H1 (cell line): ENCODE measurements at regions not wholly inside any gene's neighbourhood (a gene's known extent, or its start where the extent isn't known, plus 50 kb on each side); places are given as distances from the start of the nearest gene placed in this dataset.

ENCODE experiments used
- CTCF ChIA-PET: fragments of 300-600 bp; sonication (Branson Sonifier 250); formaldehyde crosslinking; loops from one replicate; lab custom pipeline; 2021; ENCODE audit not compliant: partially characterized antibody; lab: Charles Lee
- POLR2A ChIA-PET: fragments of 300-600 bp; sonication (Branson Sonifier 250); formaldehyde crosslinking; loops from one replicate; lab custom pipeline; 2021; ENCODE audit warnings: inconsistent platforms; ENCODE audit not compliant: partially characterized antibody; lab: Charles Lee
- DNase-seq, 2 experiments: peaks; one replicate each; pipeline versions ENCODE4 v3.0.0 to v3.0.0-alpha.2; 2010 to 2022; ENCODE audit warnings: low spot score in 2 of 2, low read depth in 1 of 2, mixed read lengths in 1 of 2
- FAIRE-seq: peaks from 2 replicates; lab custom pipeline; 2011; peaks lifted over from hg19 to GRCh38; lab: Jason Lieb, UNC
- H2AFZ ChIP-seq: 2 replicates; pipeline ENCODE4 v1.8.1; 2012; ENCODE audit warnings: low read length, inconsistent platforms
- H2AK5ac ChIP-seq: 2 replicates; pipeline ENCODE4 v1.6.1; 2013; ENCODE audit warnings: low read depth, low read length
- H2BK120ac ChIP-seq: replicated peaks from 2 replicates; pipeline ENCODE3; 2013; ENCODE audit warnings: low read depth, low read length, inconsistent platforms
- H2BK12ac ChIP-seq: 2 replicates; pipeline ENCODE4 v1.6.1; 2013; ENCODE audit warnings: low read depth, low read length
- H2BK15ac ChIP-seq: 2 replicates; pipeline ENCODE4 v1.6.1; 2013; ENCODE audit warnings: low read length
- H2BK20ac ChIP-seq: 2 replicates; pipeline ENCODE4 v1.6.1; 2013; ENCODE audit warnings: low read length
- H2BK5ac ChIP-seq: 2 replicates; pipeline ENCODE4 v1.6.1; 2013; ENCODE audit warnings: low read depth, low read length
- H3K14ac ChIP-seq: 2 replicates; pipeline ENCODE4 v1.6.1; 2013; ENCODE audit warnings: inconsistent platforms; ENCODE audit not compliant: insufficient read length
- H3K18ac ChIP-seq: 2 replicates; pipeline ENCODE4 v1.6.1; 2013; ENCODE audit warnings: low read length; ENCODE audit errors: extremely low read depth
- H3K23ac ChIP-seq: 2 replicates; pipeline ENCODE4 v1.6.1; 2013; ENCODE audit warnings: inconsistent platforms; ENCODE audit not compliant: insufficient read length
- H3K23me2 ChIP-seq: 2 replicates; pipeline ENCODE4 v1.6.1; 2013; ENCODE audit warnings: low read depth, low read length
- H3K27ac ChIP-seq: 2 replicates; pipeline ENCODE4 v1.6.1; 2011; ENCODE audit warnings: low read depth, low read length, inconsistent platforms
- H3K27me3 ChIP-seq, 4 experiments: replicated peaks in 1 of 4; 1 replicate in 1 of 4; 2 replicates in 3 of 4; pipeline versions ENCODE4 v1.6.1 to v1.8.1; 2011 to 2013; ENCODE audit warnings: low read length in 3 of 4, mild to moderate bottlenecking in 3 of 4, inconsistent platforms in 2 of 4, mixed read lengths in 2 of 4, moderate library complexity in 1 of 4; ENCODE audit not compliant: control insufficient read depth in 3 of 4, insufficient read depth in 3 of 4; ENCODE audit errors: extremely low read depth in 1 of 4
- H3K36me3 ChIP-seq, 4 experiments: 2 replicates each; pipeline versions ENCODE4 v1.6.1 to v1.8.1; 2011 to 2013; ENCODE audit warnings: mild to moderate bottlenecking in 4 of 4, low read length in 3 of 4, moderate library complexity in 2 of 4, control low read depth in 1 of 4, inconsistent platforms in 1 of 4; ENCODE audit not compliant: insufficient read depth in 4 of 4, control insufficient read depth in 2 of 4
- H3K4ac ChIP-seq: replicated peaks from 2 replicates; pipeline ENCODE3; 2013; ENCODE audit warnings: low read length, low read depth, mixed read lengths, inconsistent platforms; ENCODE audit not compliant: insufficient read length
- H3K4me1 ChIP-seq, 4 experiments: replicated peaks in 1 of 4; 1 replicate in 1 of 4; 2 replicates in 3 of 4; pipeline versions ENCODE4 v1.6.1 to v1.8.1; 2011 to 2013; ENCODE audit warnings: low read length in 3 of 4, inconsistent platforms in 2 of 4, mixed read lengths in 1 of 4; ENCODE audit not compliant: insufficient read depth in 4 of 4, control insufficient read depth in 3 of 4
- H3K4me2 ChIP-seq, 2 experiments: 2 replicates each; pipeline versions ENCODE4 v1.6.1 to v1.8.1; 2011 to 2013; ENCODE audit warnings: low read depth in 2 of 2, low read length in 2 of 2, control low read depth in 1 of 2, inconsistent platforms in 1 of 2, mild to moderate bottlenecking in 1 of 2; ENCODE audit not compliant: insufficient read depth in 1 of 2
- H3K4me3 ChIP-seq, 4 experiments: fragments of 200-600, 300-600 bp in 1 of 4; sonication (generic), shearing (Covaris generic), sonication (Bioruptor Twin) in 1 of 4; 2 replicates each; pipeline versions ENCODE4 v1.5.1 to v1.8.1; 2011 to 2016; ENCODE audit warnings: low read length in 4 of 4, low read depth in 3 of 4, control low read depth in 2 of 4, inconsistent platforms in 2 of 4, mild to moderate bottlenecking in 2 of 4, mixed read lengths in 1 of 4, moderate library complexity in 1 of 4; ENCODE audit not compliant: insufficient read depth in 2 of 4; ENCODE audit errors: extremely low read depth in 1 of 4
- H3K56ac ChIP-seq: replicated peaks from 2 replicates; pipeline ENCODE3; 2013; ENCODE audit warnings: low read depth, mild to moderate bottlenecking, mixed read lengths, low read length, inconsistent platforms; ENCODE audit not compliant: insufficient read length
- H3K79me1 ChIP-seq: 2 replicates; pipeline ENCODE4 v1.6.1; 2013; ENCODE audit warnings: low read depth, low read length, control low read depth
- H3K79me2 ChIP-seq, 2 experiments: 2 replicates each; pipeline versions ENCODE4 v1.6.1 to v1.8.1; 2012 to 2013; ENCODE audit warnings: low read length in 2 of 2, mild to moderate bottlenecking in 2 of 2, inconsistent platforms in 1 of 2; ENCODE audit not compliant: insufficient read depth in 2 of 2, control insufficient read depth in 1 of 2
- H3K9ac ChIP-seq, 4 experiments: replicated peaks in 1 of 4; 1 replicate in 1 of 4; 2 replicates in 3 of 4; pipeline versions ENCODE4 v1.6.1 to v1.8.1; 2011 to 2013; ENCODE audit warnings: low read depth in 3 of 4, low read length in 3 of 4, control low read depth in 2 of 4, mild to moderate bottlenecking in 2 of 4, moderate library complexity in 2 of 4, inconsistent platforms in 1 of 4; ENCODE audit errors: extremely low read depth in 1 of 4
- H3K9me3 ChIP-seq, 2 experiments: 2 replicates each; pipeline versions ENCODE4 v1.6.1 to v1.8.1; 2012 to 2013; ENCODE audit warnings: mild to moderate bottlenecking in 2 of 2, moderate library complexity in 2 of 2, control low read depth in 1 of 2, inconsistent platforms in 1 of 2, low read depth in 1 of 2, low read length in 1 of 2, mixed read lengths in 1 of 2; ENCODE audit not compliant: insufficient read depth in 2 of 2
- H4K20me1 ChIP-seq, 2 experiments: replicated peaks in 1 of 2; 2 replicates each; pipeline versions ENCODE3 to v1.8.1; 2011 to 2013; ENCODE audit warnings: inconsistent platforms in 2 of 2, low read length in 2 of 2, mild to moderate bottlenecking in 1 of 2; ENCODE audit not compliant: insufficient read depth in 2 of 2, control insufficient read depth in 1 of 2
- H4K5ac ChIP-seq: 2 replicates; pipeline ENCODE4 v1.6.1; 2013; ENCODE audit warnings: low read length, low read depth, mixed read lengths, inconsistent platforms; ENCODE audit not compliant: insufficient read length
- H4K8ac ChIP-seq: 2 replicates; pipeline ENCODE4 v1.8.0; 2013; ENCODE audit warnings: mild to moderate bottlenecking, moderate library complexity, low read length, inconsistent platforms; ENCODE audit not compliant: insufficient read depth; ENCODE audit errors: extremely low read depth
- H4K91ac ChIP-seq: replicated peaks from 2 replicates; pipeline ENCODE3; 2013; ENCODE audit warnings: low read length, mixed read lengths, inconsistent platforms; ENCODE audit not compliant: insufficient read length
- GTF2F1 ChIP-seq: IDR thresholded peaks from 2 replicates; pipeline ENCODE4 v1.6.1; 2012; ENCODE audit warnings: low read depth, low read length, improper control_type of control experiment, borderline replicate concordance
- JUN ChIP-seq: IDR thresholded peaks from 2 replicates; pipeline ENCODE4 v1.6.1; 2011; ENCODE audit warnings: low read depth, mild to moderate bottlenecking, improper control_type of control experiment, low read length
- NRF1 ChIP-seq: IDR thresholded peaks from 2 replicates; pipeline ENCODE4 v1.6.1; 2011; ENCODE audit warnings: mild to moderate bottlenecking, low read depth, low read length, improper control_type of control experiment
- WGBS, 2 experiments: shearing (Covaris generic) in 1 of 2; methylation state at CpG; one replicate each; pipeline versions ENCODE4 v1.1.6 to v1.1.7; 2013 to 2015; ENCODE audit warnings: low lambda C conversion rate in 2 of 2, mixed read lengths in 2 of 2, inconsistent platforms in 1 of 2, low coverage in 1 of 2, missing lambda C conversion rate in 1 of 2; ENCODE audit not compliant: insufficient replicate concordance in 2 of 2, insufficient coverage in 1 of 2, insufficient read length in 1 of 2; ENCODE audit errors: extremely low coverage in 1 of 2, missing lambda C conversion rate in 1 of 2; 5-methylcytosine and 5-hydroxymethylcytosine counted together

GRCh38 chr2:230644356-230644935 lies 68.2 kb upstream of the CAB39 start:
- H3K9ac ChIP-seq = no peak overlapping the region
- TF ChIP-seq NRF1 (no peak), JUN (no peak), GTF2F1 (no peak)
- H3K56ac ChIP-seq = no peak overlapping the region
- H4K20me1 ChIP-seq = no peaks in the 10 kb centered on the region
- no peaks in the 10 kb centered on the region for H3K27me3 ChIP-seq
- H3K4me1 ChIP-seq = no peaks in the 10 kb centered on the region
- H4K8ac ChIP-seq = no peak overlapping the region
- DNase-seq = no peak
- no peak overlapping the region for H2BK20ac ChIP-seq
- H3K23me2 ChIP-seq = no peaks in the 10 kb centered on the region
- no peak overlapping the region for H2BK5ac ChIP-seq
- WGBS, 2 experiments = 94% methylated on average over 5 of the region's 6 CpGs; no CpG with 5 or more reads in 1 of the 2 experiments
- no peak overlapping the region for H2AK5ac ChIP-seq
- no peak overlapping the region for H3K23ac ChIP-seq
- no peak overlapping the region for H3K4ac ChIP-seq
- H3K79me2 ChIP-seq = no peaks in the 10 kb centered on the region
- H3K9me3 ChIP-seq = no peaks in the 10 kb centered on the region
- H2BK12ac ChIP-seq = no peak overlapping the region
- no peak overlapping the region for H4K5ac ChIP-seq
- CTCF ChIA-PET = interaction anchor here (0.6 kb wide), 2 partner anchors 159 to 843 kb away, joined by 3 to 4 read pairs; no protein-coding TSS in a partner anchor
- no peak overlapping the region for H2AFZ ChIP-seq
- no peak overlapping the region for H3K18ac ChIP-seq
- H3K4me3 ChIP-seq = no peak overlapping the region
- no peak for FAIRE-seq
- H4K91ac ChIP-seq = no peak overlapping the region
- H2BK15ac ChIP-seq = no peak overlapping the region
- no peaks in the 10 kb centered on the region for H3K79me1 ChIP-seq
- H3K36me3 ChIP-seq = no peaks in the 10 kb centered on the region
- no peak overlapping the region for H3K14ac ChIP-seq
- H3K27ac ChIP-seq = no peak overlapping the region
- POLR2A ChIA-PET = no interaction called here
- no peak overlapping the region for H3K4me2 ChIP-seq
- no peak overlapping the region for H2BK120ac ChIP-seq
